ENCODE measurements at regions not wholly inside any gene's neighbourhood (a gene's known extent, or its start where the extent isn't known, plus 50 kb on each side); places are given as distances from the start of the nearest gene placed in this dataset.

GRCh38 chr3:5426094-5426883 is 238.8 kb downstream of the EDEM1 start (continued):
- TF ChIP-seq, protein P1, sequence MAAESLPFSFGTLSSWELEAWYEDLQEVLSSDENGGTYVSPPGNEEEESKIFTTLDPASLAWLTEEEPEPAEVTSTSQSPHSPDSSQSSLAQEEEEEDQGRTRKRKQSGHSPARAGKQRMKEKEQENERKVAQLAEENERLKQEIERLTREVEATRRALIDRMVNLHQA (CRISPR knock-in tag; IDR thresholded peaks at IDR 0.05) = no peak
- TF ChIP-seq CSRNP1 (CRISPR knock-in tag; IDR thresholded peaks at IDR 0.05) (no peak), MAX (IDR thresholded peaks at IDR 0.05) (0 out of 2 replicates have a peak, but pooled peaks have one; percentile 32), CTCF (CRISPR knock-in tag; IDR thresholded peaks at IDR 0.05) (peak; percentile 92), MAFF (IDR thresholded peaks at IDR 0.05; ENCODE audit: low read depth, low read length) (peak; percentile 77), ZNF766 (CRISPR knock-in tag; IDR thresholded peaks at IDR 0.05; ENCODE audit: borderline replicate concordance) (no peak), HNRNPH1 (optimal IDR thresholded peaks at IDR 0.05; ENCODE audit: low read depth, low read length) (no peak), PRMT3 (CRISPR knock-in tag; IDR thresholded peaks at IDR 0.05; ENCODE audit: borderline replicate concordance, low read depth) (no peak), KDM2A (CRISPR knock-in tag; IDR thresholded peaks at IDR 0.05; ENCODE audit: borderline replicate concordance, low read depth) (peak; percentile 52; the same call in 1 of the 2 replicates), SYNCRIP (IDR thresholded peaks at IDR 0.05; ENCODE audit: insufficient read depth, low read depth, low read length) (no peak), ATF1 (CRISPR knock-in tag; IDR thresholded peaks at IDR 0.05) (no peak), STAG1 (CRISPR knock-in tag; IDR thresholded peaks at IDR 0.05) (peak; percentile 85), BRD4 (CRISPR knock-in tag; IDR thresholded peaks at IDR 0.05) (no peak), ZNF234 (CRISPR knock-in tag; conservative IDR thresholded peaks at IDR 0.05) (no peak)
- TF ChIP-seq, protein P2, sequence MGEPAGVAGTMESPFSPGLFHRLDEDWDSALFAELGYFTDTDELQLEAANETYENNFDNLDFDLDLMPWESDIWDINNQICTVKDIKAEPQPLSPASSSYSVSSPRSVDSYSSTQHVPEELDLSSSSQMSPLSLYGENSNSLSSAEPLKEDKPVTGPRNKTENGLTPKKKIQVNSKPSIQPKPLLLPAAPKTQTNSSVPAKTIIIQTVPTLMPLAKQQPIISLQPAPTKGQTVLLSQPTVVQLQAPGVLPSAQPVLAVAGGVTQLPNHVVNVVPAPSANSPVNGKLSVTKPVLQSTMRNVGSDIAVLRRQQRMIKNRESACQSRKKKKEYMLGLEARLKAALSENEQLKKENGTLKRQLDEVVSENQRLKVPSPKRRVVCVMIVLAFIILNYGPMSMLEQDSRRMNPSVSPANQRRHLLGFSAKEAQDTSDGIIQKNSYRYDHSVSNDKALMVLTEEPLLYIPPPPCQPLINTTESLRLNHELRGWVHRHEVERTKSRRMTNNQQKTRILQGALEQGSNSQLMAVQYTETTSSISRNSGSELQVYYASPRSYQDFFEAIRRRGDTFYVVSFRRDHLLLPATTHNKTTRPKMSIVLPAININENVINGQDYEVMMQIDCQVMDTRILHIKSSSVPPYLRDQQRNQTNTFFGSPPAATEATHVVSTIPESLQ (CRISPR knock-in tag; conservative IDR thresholded peaks at IDR 0.05) = no peak
- TF ChIP-seq, protein P3, sequence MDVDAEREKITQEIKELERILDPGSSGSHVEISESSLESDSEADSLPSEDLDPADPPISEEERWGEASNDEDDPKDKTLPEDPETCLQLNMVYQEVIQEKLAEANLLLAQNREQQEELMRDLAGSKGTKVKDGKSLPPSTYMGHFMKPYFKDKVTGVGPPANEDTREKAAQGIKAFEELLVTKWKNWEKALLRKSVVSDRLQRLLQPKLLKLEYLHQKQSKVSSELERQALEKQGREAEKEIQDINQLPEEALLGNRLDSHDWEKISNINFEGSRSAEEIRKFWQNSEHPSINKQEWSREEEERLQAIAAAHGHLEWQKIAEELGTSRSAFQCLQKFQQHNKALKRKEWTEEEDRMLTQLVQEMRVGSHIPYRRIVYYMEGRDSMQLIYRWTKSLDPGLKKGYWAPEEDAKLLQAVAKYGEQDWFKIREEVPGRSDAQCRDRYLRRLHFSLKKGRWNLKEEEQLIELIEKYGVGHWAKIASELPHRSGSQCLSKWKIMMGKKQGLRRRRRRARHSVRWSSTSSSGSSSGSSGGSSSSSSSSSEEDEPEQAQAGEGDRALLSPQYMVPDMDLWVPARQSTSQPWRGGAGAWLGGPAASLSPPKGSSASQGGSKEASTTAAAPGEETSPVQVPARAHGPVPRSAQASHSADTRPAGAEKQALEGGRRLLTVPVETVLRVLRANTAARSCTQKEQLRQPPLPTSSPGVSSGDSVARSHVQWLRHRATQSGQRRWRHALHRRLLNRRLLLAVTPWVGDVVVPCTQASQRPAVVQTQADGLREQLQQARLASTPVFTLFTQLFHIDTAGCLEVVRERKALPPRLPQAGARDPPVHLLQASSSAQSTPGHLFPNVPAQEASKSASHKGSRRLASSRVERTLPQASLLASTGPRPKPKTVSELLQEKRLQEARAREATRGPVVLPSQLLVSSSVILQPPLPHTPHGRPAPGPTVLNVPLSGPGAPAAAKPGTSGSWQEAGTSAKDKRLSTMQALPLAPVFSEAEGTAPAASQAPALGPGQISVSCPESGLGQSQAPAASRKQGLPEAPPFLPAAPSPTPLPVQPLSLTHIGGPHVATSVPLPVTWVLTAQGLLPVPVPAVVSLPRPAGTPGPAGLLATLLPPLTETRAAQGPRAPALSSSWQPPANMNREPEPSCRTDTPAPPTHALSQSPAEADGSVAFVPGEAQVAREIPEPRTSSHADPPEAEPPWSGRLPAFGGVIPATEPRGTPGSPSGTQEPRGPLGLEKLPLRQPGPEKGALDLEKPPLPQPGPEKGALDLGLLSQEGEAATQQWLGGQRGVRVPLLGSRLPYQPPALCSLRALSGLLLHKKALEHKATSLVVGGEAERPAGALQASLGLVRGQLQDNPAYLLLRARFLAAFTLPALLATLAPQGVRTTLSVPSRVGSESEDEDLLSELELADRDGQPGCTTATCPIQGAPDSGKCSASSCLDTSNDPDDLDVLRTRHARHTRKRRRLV (CRISPR knock-in tag; IDR thresholded peaks at IDR 0.05) = no peak
